ENCODE measurements at regions not wholly inside any gene's neighbourhood (a gene's known extent, or its start where the extent isn't known, plus 50 kb on each side); places are given as distances from the start of the nearest gene placed in this dataset.

GRCh38 chr6:74319292-74319691 is 623.3 kb downstream of the CD109 start:
- H3K27me3 ChIP-seq (ENCODE audit: insufficient read depth, low read length) = no peaks in the 10 kb centered on the region
- no peaks in the 10 kb centered on the region for H3K9me3 ChIP-seq (ENCODE audit: low read depth, low read length)
- TF ChIP-seq CTCF (IDR thresholded peaks at IDR 0.05; ENCODE audit: extremely low read depth, low read depth, low read length) = no peak
- no peaks in the 10 kb centered on the region for H3K79me2 ChIP-seq (ENCODE audit: insufficient read depth, low read length)
- H3K27ac ChIP-seq (ENCODE audit: low read depth, low read length) = no peak overlapping the region
- H3K4me1 ChIP-seq (ENCODE audit: insufficient read depth, low read length) = no peaks in the 10 kb centered on the region
- no peak overlapping the region for H2AFZ ChIP-seq (ENCODE audit: low read length)
- H3K4me3 ChIP-seq (ENCODE audit: insufficient read depth, low read length) = no peak overlapping the region
- no peak overlapping the region for H3K4me2 ChIP-seq (ENCODE audit: insufficient read depth, low read length)
- no peaks in the 10 kb centered on the region for H4K20me1 ChIP-seq (ENCODE audit: insufficient read depth, low read length)
- H3K36me3 ChIP-seq (ENCODE audit: insufficient read depth, low read length) = no peaks in the 10 kb centered on the region
- no peak for DNase-seq (ENCODE audit: insufficient read length, low spot score, missing footprints)

- no peak overlapping the region for H2AFZ ChIP-seq (ENCODE audit: low read length)
- no peak overlapping the region for H3K27ac ChIP-seq (ENCODE audit: low read depth, low read length)
- no peak overlapping the region for H3K4me3 ChIP-seq (ENCODE audit: insufficient read depth, low read length)
- no peaks in the 10 kb centered on the region for H3K9me3 ChIP-seq (ENCODE audit: low read depth, low read length)
- DNase-seq (ENCODE audit: insufficient read length, low spot score, missing footprints) = no peak
- H4K20me1 ChIP-seq (ENCODE audit: insufficient read depth, low read length) = no peaks in the 10 kb centered on the region
- no peaks in the 10 kb centered on the region for H3K79me2 ChIP-seq (ENCODE audit: insufficient read depth, low read length)
- no peak for TF ChIP-seq CTCF (IDR thresholded peaks at IDR 0.05; ENCODE audit: extremely low read depth, low read depth, low read length)
- no peaks in the 10 kb centered on the region for H3K36me3 ChIP-seq (ENCODE audit: insufficient read depth, low read length)
- H3K4me2 ChIP-seq (ENCODE audit: insufficient read depth, low read length) = no peak overlapping the region
- H3K27me3 ChIP-seq (ENCODE audit: insufficient read depth, low read length) = no peaks in the 10 kb centered on the region
- no peaks in the 10 kb centered on the region for H3K4me1 ChIP-seq (ENCODE audit: insufficient read depth, low read length)
Measured at GRCh38 chr6:74318738-74319137, 622.7 kb downstream of the CD109 start.

- H3K4me1 ChIP-seq (ENCODE audit: insufficient read depth, low read length) = no peaks in the 10 kb centered on the region
- H4K20me1 ChIP-seq (ENCODE audit: insufficient read depth, low read length) = no peaks in the 10 kb centered on the region
- H3K36me3 ChIP-seq (ENCODE audit: insufficient read depth, low read length) = no peaks in the 10 kb centered on the region
- no peak overlapping the region for H2AFZ ChIP-seq (ENCODE audit: low read length)
- no peaks in the 10 kb centered on the region for H3K9me3 ChIP-seq (ENCODE audit: low read depth, low read length)
- peaks cover 2% of the 10 kb centered on the region for H3K27me3 ChIP-seq (ENCODE audit: insufficient read depth, low read length)
- no peaks in the 10 kb centered on the region for H3K79me2 ChIP-seq (ENCODE audit: insufficient read depth, low read length)
- TF ChIP-seq CTCF (IDR thresholded peaks at IDR 0.05; ENCODE audit: extremely low read depth, low read depth, low read length) = no peak
- H3K4me2 ChIP-seq (ENCODE audit: insufficient read depth, low read length) = no peak overlapping the region
- DNase-seq (ENCODE audit: insufficient read length, low spot score, missing footprints) = no peak
- H3K27ac ChIP-seq (ENCODE audit: low read depth, low read length) = no peak overlapping the region
- H3K4me3 ChIP-seq (ENCODE audit: insufficient read depth, low read length) = no peak overlapping the region
Measured at GRCh38 chr6:74312081-74312480, 616.1 kb downstream of the CD109 start.

GRCh38 chr6:74311431-74311830 is 615.4 kb downstream of the CD109 start:
- H3K79me2 ChIP-seq (ENCODE audit: insufficient read depth, low read length) = no peaks in the 10 kb centered on the region

More at GRCh38 chr6:74311431-74311830, 615.4 kb downstream of the CD109 start:
- Histone ChIP-seq H3K9me3 (ENCODE audit: low read depth, low read length) (no peaks in the 10 kb centered on the region), H4K20me1 (ENCODE audit: insufficient read depth, low read length) (no peaks in the 10 kb centered on the region), H3K4me3 (ENCODE audit: insufficient read depth, low read length) (no peak overlapping the region), H3K4me1 (ENCODE audit: insufficient read depth, low read length) (no peaks in the 10 kb centered on the region), H2AFZ (ENCODE audit: low read length) (no peak overlapping the region), H3K4me2 (ENCODE audit: insufficient read depth, low read length) (no peak overlapping the region), H3K36me3 (ENCODE audit: insufficient read depth, low read length) (no peaks in the 10 kb centered on the region), H3K27ac (ENCODE audit: low read depth, low read length) (no peak overlapping the region), H3K27me3 (ENCODE audit: insufficient read depth, low read length) (peaks cover 2% of the 10 kb centered on the region)
- DNase-seq (ENCODE audit: insufficient read length, low spot score, missing footprints) = no peak
- TF ChIP-seq CTCF (IDR thresholded peaks at IDR 0.05; ENCODE audit: extremely low read depth, low read depth, low read length) = no peak

Measured in osteoblast (primary cell).